ENCODE measurements at regions not wholly inside any gene's neighbourhood (a gene's known extent, or its start where the extent isn't known, plus 50 kb on each side); places are given as distances from the start of the nearest gene placed in this dataset.
A peak's percentile ranks its signal among the peaks of the same experiment; 100 is the strongest.
"Not testable (repeated sequence)": the region's sequence is repeated elsewhere in the genome, so short reads cannot be mapped to it uniquely, and the experiment has no call there.

DNA sequence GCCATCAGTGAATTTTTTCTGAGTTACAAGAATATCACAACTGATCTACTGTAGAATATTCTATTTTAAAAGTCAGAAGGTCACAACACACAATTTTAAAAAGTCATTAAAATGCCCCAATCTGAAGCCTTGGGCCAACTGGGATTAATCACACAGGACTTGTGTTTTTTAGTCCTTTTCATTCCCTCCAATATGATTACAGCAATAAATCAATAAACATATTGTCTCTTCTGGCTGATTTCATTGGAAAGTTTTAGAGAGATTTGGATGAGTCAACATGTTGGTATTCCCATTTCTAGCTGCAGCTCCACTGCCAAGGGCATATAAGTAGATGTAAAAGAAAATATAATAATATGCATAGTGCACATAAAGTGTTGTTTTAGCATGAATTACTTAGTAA is 85.8 kb downstream of the NIBAN1 start:
- DNase-seq (ENCODE audit: low read depth in 2 of 2): no peak

DNA sequence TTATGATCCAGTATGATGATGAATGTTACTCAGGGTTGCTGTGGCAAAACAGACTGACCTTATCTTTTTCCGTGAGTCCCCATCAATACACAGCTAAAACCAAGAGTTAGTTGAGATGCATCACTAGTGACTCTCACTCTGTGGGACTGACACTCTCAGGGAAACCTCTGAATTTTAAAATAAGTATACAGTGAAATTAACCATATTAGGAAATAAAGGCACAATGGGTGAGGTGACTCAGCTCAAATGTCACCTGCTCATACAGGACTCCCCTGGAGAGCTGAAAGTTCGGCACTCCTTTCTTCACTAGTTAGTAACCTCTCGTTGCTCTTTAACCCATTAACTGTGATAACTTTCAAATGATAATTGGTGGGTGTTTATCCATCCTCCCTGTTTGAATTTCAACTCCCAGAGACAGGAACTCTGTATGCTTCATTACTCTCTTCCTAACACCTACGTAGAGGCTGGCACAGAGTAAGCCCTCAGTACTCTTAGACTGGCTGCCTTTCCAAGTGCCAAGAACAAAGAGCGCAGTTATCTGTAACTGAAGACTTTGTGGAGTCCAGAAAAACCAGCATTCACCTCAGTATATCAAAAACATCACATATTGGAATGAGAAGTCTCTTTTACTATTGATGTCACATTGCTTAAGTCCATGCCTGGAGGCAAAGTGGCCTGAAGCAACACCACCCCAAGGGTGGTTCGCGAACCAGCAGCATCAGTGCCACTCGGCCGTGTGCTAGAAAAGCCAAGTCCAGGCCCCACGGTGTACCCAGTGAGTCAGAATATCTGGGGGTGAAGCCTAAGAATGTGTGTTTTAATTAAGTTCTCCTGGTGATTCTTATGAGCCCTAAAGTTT is 91.1 kb downstream of the NIBAN1 start:
- no peak for DNase-seq (ENCODE audit: low read depth in 2 of 2)

DNA sequence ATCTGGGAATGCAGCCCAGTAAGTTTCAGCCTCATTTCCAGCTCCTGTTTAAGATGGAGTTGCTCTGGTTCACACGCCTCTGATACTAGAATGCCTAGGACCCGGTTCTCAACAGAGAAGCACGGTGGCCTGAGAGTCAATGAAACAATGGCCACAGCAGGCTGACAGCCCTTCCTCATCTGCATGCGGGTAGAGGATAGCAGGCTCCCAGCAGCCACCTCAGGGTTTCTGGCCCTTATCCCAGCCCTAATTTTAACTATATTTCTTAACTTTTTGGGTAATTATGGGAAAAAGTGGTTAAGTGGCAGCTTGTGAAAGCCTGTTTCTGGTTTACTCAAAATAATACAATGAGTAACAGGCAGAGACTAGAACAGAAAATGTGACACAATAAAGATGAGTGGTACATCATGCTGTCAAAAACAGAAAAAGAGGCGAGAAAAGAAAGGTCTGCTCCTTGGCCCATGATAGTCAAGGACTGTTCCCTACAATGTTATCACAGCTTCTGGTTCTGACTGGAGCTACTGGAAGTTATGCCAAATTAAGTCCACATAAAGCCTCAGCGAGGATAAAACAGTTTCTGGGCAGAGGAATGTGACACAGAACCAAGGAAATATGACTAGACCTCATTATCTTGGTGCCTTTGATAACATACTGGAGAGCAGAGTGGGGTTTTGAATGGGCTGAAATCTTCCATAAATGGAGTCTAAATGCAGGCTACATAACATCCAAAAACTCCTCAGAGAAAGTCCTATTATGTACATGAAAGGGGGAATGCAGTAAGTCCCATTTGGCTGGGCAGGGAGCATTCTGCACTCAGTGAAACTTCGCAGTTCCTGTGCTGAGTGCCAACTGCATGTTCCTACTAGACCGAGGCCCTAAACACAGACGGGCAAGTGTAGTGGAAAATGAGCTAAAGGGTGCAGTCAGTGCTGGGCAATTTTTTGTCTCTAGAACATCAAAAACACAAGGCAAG is 92.1 kb downstream of the NIBAN1 start:
- no peak for DNase-seq (ENCODE audit: low read depth in 2 of 2)

DNA sequence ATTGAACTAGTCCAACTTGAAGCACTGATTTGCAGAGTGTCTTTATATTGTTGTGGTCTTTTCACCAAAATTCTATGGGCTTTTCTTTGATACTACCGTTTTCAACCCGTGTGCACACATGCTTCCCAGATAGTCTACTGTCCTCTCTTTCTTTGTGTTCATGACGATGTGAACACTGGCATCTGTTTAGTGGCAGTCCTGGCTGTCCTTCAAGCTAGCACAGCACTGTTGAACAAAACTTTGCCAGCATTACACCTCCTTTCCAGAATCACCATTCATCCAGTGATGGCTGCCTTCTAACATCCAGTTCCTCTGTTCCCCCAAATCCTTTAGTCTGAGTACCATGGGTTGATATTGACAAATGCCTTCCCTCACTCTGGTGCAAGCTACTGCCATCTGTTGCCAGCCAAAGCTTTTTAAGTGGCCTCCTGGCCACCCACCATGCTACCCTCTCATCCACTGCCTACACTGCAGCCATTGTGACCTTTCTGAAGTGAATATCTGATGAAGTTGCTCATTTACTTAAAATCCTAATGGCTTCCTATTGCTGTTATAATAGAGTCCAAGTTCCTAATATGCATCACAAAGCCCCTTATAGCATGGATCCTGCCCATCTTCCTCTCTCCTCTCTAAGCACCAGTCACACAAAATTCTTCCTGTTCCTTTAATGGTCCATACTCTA is 94.3 kb downstream of the NIBAN1 start:
- no peak for DNase-seq (ENCODE audit: low read depth in 2 of 2)

DNA sequence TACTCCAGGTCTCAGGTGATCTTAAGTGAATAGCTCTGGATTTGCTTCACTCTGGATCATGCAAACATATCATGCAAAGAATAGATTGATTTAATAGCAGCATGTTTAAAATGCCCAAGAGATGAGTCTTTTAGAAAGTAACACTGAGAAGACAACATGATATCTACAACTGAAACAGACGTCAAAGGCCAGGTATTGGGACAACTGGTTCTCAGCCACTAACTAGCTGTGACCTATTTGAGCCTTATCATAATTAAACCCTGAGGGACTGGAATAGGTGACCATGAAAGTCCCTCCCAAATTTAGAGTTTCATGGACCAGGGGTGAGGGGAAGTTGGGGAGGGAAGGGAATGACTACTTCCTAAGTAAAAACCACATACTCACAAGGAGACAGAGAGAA is 95.7 kb downstream of the NIBAN1 start:
- DNase-seq (ENCODE audit: low read depth in 2 of 2): no peak

DNA sequence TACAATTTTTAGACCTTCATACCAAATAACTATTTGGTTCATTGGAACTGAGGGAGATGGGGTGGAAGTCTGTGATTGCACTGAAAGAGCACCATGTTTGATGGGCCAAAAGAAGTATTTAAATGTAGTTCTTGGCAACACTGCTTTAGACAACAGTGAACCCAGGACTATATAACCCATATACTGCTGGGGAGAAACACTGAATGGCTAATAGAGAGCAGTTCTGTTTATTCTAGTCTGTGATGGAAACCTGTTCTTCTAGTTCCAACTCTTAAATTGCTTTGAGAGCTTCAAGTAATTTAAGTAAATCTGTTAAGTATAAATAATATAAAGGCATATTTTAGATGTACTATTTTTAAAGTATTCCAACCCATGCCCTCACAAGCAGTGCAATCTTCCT is 96.3 kb downstream of the NIBAN1 start:
- no peak for DNase-seq (ENCODE audit: low read depth in 2 of 2)

DNA sequence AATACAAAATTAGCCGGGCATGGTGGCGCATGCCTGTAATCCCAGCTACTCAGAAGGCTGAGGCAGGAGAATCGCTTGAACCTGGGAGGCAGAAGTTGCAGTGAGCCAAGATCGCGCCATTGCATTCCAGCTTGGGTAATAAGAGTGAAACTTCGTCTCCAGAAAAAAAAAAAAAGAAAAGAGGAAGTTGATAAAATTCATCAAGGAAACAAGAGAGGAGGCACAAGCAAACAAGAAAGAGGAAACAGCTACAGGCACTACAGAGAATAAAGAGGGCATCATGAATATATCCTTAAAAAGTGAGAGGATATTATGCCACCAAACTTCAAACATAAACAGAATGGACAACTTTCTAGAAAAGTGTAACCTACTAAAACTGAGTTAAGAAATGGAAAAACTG is 98.3 kb downstream of the NIBAN1 start:
- DNase-seq (ENCODE audit: low read depth in 2 of 2): not testable (repeated sequence)

DNA sequence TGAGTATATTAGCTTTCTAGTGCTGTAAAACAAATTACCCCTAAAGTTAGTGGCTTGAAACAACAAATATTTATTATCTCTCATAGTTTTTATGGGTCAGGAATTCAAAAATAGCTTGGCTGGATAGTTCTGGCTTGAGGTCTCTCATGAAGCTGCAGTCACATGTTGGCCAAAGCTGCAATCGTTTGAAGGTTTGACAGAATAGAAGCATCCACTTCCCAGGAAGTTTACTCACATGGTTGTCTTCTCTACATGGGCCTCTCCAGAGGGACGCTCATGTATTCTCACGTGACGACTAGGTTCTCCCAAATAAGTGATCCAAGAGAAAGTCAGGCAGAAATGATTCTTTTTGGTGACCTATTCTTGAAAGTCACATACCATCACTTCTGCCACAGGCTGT is 99.1 kb downstream of the NIBAN1 start:
- DNase-seq (ENCODE audit: low read depth in 2 of 2): no peak

DNA sequence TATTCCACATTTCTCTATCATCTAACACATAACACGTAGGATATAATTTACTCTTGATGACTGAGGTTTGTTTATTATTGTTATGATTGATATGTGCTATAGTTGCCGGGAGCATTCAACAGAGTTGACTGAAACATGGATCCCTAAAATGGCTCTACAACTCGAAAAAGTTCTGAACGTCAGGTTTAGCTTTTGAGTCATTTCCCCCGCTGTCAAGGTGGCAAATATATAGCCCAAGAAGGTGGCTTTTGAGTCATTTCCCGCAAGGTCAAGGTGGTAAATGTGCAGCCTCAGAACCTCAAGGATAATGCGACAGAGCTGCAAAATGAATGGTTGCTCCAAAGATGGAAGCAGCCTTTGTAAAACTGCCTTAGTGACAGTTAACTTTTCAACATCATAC is 104.0 kb downstream of the NIBAN1 start:
- no peak for DNase-seq (ENCODE audit: low read depth in 2 of 2)

DNA sequence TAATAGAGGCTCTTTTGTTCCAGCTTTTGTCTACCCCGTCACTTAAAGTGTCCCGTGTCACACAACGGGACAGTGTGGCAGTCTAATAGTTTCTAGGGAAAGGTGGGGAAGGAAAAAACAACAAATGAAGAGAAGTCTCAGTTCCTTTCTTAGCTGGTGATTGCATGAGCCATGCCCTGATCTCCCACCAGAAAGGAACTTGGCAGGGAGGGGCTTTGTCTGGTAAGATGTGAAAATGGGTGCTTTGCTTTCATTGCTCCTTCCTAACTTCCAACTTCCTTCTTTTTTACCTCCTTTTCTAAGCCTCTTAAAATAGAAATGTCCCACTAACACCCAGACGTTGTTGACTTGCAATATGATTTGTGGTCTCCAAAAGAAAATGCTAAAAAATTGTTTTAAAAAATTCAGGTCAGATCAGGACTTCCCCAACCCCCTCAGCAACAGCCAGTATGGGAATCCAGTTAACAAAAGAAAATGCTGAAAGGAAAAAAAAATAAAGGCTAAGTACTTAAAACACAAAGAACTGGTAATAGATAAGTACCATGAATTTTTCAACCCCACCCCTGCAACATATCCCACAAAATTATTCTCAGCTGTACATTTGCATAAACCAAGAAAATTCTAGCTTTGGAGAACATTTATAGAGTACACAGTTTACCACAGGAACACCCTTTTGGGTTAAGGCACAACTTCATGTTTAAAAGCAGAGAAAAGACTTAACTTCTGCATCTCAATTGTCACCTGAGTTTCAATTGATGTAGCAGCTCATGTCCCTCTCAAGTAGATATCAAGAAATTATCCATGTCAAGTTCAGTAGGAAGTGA is 106.2 kb downstream of the NIBAN1 start:
- DNase-seq (ENCODE audit: low read depth in 2 of 2): no peak

DNA sequence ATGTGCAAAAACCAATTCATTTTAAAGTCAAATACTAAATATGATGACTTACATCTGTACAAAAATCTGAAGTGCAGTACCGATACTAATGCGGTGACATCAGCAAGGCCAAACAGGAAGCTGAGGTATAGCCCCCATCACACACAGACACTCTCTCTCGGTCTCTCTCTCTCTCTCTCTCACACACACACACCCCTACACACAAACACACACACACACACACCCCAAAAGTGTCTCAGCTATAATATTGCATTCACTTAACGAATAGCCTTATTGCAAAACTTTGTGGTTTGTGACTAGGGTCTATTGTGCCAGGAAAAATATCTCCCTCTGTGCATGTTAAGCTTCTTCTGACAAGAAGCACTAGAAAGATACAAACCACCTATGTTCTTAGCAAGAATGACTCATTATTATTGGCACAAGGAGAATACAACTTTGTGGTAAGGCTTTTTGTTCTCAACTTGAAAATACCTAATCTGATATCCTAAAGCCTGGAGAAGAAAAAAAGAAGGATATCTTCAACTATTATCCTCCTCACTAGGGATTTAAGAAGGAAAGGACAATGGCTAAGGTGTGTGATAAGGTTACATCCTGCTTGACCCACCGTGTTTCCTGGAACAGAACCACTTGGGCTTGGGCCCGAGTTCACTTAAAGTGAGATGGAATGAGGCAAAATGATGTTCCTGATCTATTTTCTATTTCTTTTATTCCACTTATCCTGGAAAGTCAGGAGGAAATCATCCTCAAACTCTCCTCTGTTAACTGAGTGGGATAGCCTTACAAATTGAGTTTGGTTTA is 107.1 kb downstream of the NIBAN1 start:
- peak; percentile 24 to 34 for DNase-seq (ENCODE audit: low read depth in 2 of 2)

DNA sequence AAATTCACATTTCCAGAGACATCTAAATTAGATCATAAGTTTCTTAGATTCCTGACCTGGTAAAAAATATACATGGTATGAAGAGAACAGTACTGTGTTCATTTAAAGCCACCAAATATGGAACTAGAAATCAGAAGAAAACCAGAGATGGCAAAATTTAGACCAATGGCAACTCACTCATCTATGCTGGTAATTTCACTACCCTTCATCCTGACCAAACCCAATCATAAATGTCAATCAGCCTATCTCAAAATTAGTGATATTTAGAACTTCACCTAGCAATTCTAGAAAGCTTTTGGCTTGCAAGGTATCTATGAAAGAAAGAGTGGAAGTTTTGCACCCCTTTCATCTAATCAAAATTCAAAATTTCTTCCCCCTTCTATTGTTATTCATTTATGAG is 107.7 kb downstream of the NIBAN1 start:
- no peak for DNase-seq (ENCODE audit: low read depth in 2 of 2)

DNA sequence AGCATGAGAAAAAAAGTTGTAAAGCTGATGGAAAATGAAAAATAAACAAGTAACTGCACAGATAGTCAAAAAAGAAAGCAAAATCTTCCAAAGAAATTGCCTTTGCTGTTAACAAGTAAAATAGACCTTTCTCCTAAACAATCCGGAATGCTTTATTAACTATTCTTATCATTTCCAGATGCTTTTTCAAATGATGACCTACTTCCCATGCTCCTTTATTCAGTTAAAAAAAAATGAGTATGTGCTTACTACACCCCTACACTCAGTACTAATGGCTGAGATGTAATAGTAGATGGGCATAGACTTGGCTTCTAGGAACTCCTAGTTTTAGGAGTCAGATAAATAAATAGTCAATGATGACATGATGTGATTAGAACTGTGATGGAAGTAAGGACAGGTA is 108.5 kb downstream of the NIBAN1 start:
- DNase-seq (ENCODE audit: low read depth in 2 of 2): no peak

DNA sequence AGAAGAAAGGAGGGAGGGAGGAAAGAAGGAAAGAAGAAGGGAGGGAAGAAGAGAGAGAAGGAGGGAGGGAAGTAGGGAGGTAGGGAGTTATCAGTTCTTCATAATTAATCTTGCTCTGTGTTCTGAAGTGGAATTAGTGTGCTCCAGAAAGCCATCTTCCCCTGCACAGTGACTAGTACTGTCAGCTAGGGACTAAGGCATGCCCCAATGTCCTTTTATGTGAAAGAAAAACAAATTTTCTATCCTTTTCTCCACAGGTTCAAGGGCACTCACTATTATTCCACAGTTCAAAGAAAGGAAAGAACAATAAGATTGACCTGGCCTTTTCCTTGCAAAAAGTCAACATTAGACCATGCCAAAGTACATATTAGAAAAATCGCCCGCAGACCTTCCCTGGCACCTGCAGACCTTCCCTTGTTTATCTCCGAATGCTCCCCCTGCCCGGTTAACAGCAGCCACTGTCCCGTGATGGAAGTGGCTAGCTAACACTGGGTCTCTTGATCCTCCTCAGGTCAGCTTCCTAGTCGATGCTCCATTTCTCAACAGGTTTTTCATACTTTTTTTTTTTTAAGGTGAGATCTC is 107.2 kb upstream of the EDEM3 start:
- DNase-seq (ENCODE audit: low read depth in 2 of 2): no peak

DNA sequence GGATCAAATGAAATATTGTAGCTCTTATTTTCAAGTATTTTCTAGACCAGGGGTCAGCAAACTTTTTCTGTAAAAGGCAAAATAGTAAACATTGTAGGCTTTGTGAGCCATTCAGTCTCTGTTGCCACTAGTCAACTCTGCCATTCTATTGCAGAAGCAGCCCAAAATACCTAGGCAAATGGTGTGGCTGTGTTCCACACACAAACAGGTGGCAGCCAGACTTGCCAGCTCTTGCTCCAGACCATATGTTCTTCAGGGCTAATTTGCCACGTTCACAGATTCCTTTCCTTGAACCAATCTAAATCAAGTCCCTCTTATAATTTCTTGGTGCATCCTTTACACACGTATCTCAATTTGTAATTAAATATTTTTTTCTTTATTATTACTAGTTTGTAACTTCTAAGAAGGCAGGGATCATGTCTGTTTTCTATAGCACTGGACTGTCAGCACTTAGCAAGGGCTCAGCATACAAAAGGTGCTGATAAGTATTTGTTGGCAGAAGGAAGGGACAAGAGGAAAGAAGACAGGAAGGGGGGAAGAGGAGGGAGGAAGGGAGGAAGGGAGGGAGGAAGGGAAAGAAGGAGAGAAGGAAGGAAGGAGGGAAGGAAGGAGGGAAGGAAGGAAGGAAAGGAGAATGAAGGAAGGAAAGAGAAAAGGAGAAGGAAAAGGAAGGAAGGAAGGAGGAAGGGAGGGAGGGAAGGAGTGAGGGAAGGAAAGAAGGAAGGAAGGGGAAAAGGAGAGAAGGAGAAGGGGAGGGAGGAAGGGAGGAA is 106.5 kb upstream of the EDEM3 start:
- no peak for DNase-seq (ENCODE audit: low read depth in 2 of 2)

DNA sequence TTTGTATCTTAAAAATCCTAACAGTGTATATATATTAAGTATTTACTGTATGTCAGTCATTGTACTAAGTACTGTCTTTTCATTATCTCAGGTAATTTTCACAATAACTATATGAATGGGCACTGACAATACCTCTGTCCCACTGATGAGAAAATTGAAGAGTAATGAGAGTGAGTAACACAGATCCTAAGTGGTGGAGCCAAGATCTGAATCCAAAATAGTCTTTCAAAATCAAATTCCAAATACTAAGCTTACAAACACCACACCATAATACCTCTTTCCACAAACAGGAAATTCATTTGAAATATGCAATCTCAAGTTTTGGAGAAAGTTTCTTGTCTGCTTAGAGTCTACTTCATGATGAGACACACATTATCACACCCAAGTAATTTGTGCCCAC is 105.9 kb upstream of the EDEM3 start:
- DNase-seq (ENCODE audit: low read depth in 2 of 2): no peak

DNA sequence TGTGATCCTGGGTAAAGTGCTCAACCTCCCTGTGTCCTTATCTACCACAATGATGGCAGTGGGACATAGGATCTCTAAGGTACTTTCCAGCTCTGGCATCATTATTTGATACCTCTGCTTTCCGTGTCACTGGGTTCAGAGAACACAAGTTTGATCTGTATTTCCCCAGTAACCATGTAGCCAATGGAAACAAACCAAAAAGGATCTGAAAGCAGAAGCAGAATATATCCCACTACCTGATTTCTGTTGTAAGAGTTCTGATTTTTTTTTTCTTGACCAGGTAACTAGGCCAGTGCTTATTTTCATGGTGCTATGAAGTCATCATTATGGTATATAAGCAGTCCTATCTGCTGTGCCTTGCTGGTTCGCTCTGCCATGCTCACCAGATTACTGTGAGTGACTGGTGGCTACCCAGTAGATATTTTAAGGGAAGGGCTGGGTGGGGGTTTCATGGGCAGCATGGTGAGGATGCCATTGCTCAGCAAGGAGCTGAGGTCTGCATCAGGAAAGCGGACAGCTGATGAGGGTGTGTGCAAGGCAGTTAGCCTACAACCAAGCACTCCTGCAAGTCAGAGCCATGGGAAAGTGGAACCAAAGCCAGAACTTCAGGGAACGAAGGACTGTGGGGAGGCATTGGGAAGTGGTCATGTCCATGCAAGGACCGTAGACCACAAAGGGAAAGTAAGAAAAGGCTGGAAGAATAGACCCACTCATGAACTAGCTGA is 104.9 kb upstream of the EDEM3 start:
- DNase-seq (ENCODE audit: low read depth in 2 of 2): no peak

DNA sequence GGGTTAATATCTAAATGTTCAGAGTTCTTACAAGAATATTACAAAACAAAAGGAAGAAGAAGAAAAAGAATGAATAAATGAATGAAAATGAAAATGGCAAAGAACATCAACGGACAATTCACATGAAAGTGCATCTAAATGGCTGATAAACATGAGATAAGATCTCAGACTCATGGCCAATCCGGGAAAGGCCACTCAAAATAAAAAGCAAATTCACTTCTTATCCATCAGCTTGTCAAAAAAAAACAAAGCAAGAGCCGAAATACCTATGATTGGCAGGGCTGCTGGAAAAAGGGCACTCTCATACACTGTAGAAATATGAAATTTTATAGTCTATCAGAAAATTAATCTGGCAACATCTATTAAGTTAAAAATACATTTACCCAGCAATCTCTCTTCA is 103.6 kb upstream of the EDEM3 start:
- no peak for DNase-seq (ENCODE audit: low read depth in 2 of 2)

Measured in stimulated activated CD8-positive, alpha-beta memory T cell treated with anti-CD3 and anti-CD28 coated beads, Interleukin-15, amount 100 ng/mL, for 4 hours (primary cell).